ENCODE measurements at regions not wholly inside any gene's neighbourhood (a gene's known extent, or its start where the extent isn't known, plus 50 kb on each side); places are given as distances from the start of the nearest gene placed in this dataset.

DNA sequence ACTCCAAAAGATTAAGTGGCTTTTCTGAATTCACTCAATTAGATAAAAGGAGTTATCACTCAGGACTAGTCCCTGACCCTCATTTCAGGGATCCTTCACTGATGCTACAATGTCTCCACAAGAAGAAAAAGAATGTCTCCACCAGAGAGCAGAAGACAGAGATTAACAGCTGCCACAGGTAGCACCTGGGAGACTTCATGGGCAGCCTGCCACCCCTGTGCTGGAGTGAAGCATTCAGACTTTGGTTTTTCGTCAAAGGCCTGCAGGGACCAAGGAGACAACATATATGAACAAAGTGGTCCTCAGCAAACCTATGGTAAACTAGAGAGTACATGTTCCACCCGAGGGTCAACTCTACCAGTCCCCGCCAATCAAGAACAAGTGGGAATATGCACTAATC lies 197.0 kb upstream of the ACVR2A start:
- no peak for DNase-seq

DNA sequence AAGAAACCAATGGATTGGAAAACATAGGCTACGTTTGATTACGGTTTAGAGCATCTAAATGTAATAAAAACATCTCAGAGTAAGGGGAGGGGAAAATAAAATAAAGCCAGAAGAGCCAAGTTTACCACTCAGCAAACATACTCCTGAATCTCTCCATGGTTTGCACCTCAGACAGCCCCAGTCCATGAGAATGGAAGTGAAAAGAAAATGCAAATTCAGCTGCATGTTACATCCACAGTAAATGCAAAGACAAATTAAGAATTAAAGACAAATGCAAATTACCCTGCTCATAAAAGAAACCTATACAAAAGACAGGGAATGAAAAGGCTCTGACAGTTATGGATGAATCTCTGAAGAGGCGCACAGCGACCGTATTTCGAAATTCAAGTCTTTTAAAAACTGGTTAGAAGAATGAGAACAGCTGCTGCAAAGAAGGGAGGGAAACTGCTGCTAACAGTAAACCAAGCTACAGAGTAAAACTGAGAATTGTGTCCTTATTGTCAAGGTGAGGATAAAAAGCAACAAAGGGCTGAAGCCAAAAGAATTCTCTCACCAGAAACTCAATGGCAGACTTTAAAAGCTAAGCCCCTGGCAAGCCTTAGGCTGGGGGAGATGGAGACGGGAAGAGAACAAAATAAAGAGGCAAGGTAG lies 197.9 kb upstream of the ACVR2A start:
- DNase-seq: no peak

DNA sequence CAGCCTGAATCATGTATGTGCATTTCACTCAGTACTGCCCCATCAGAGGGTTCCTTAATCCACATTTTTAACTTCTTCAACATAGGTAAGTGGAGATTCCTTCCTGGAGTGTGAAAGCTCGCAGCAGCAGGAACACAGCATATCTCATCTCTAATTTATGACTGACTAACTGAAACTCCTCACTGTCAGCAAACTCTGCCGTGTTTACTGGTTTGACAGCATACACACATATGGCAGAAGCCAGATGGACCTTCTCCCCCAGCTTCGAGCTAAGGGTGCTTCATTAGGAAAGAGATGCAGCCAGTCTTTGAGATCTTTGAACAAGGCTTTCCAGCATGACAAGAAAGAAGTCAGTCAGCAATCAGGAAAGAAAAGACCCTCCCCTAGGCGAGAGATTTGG lies 200.3 kb upstream of the ACVR2A start:
- DNase-seq: no peak

- DNase-seq: no peak
Observed at GRCh38 chr2:147642765-147643164, 202.1 kb upstream of the ACVR2A start.

DNA sequence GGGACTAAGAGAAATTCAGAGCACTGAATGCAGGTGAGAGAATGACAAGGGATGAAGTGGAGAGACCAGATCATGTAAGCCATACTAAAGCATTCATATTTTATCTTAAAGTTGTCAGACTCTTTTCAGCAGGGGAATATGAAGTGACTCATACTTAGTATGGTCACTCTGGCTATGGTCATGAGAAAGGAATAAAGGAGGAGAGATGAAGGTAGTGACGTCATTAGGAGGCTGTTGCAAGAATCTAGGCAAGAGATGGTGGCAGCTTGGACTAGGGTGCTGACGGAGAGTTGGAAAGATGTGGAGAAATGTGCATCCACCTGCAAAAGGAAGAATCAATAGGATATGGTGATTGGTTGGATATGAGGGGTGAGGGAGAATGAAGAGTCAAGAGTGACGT lies 203.2 kb upstream of the ACVR2A start:
- DNase-seq: no peak

DNA sequence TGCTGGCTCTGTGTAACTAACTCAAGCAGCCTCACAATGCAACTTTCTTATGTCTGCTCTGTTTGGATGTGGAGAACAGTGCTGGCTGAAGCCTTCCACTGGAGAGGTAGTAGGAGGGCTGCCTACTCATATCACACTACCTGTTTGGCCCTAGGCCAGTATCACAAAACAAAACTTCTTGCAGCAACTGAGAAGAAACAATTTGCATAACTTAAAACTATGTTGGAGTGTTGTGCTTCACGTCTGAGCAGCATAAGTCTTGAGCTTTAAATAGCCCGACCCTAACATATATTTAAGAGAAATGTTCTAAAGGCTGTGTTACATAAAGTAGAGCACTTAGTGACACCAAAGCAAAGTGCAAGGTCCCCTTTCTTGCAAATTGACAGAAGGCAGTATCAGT lies 204.9 kb upstream of the ACVR2A start:
- DNase-seq: no peak

GRCh38 chr2:147639386-147639785 lies 205.4 kb upstream of the ACVR2A start:
- no peak for DNase-seq

GRCh38 chr2:147636886-147637285 lies 207.9 kb upstream of the ACVR2A start:
- DNase-seq: no peak

GRCh38 chr2:147636238-147636882 lies 208.5 kb upstream of the ACVR2A start:
- no peak for DNase-seq

GRCh38 chr2:147634826-147635225 lies 210.0 kb upstream of the ACVR2A start:
- DNase-seq: no peak

DNA sequence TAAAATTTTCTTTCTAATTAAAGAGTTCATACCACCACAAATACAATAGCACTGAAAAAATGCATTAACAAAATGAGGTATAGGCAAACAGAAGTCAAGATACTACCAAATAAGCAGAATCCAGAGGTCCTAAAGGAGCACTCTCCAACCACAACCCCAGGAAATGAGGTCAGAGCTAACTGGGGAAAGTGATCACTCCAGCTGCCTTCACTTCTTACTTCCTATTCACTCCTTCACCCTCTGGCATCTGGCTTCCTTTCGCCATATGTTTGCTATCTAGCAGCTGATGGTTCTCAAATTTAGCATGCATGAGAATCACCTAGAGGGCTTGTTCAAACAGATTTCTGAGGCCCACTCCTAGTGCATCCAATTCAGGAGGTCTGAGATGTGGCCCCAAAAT lies 212.6 kb upstream of the ACVR2A start:
- DNase-seq: no peak

DNA sequence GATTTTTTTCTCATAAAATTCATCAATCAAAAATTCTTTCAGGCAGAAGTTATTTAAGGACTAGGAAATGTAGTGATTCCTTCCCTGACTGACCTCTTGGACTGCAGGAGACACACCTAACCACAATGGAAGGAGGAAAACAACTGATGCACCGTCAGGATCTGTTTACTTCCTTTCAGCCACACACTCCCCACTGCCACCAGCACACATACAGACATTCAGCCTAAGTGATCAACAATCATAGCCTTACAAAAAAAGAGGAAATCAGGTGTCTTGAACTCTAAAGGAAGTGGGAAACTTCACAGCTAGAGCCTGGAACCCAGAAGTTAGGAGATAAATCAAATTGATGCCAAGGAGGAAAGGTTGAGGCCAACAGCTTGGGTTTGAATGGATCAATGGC lies 213.5 kb upstream of the ACVR2A start:
- DNase-seq: no peak

- no peak for DNase-seq
Observed at GRCh38 chr2:147630585-147630984, 214.2 kb upstream of the ACVR2A start.

DNA sequence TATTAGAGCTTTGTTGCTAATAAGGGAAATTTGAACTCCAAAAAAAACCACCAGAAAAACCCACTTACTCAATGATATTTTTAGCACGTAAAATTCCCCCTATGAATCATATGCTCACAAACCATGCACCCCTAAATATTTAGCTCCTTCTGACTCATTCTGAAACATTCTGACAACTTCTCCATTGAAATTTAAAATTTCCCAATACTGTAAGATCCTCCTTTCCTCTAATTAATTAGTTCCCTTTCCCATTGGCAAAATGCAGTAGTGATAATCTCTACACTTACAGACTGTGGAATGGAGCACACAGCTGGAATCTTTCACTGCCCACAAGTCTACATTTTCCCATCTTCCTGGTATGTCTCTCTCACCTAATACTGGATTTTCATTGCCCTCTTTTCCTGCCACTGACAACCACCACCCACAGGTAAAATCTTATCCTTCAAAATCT lies 215.8 kb upstream of the ACVR2A start:
- DNase-seq: no peak

DNA sequence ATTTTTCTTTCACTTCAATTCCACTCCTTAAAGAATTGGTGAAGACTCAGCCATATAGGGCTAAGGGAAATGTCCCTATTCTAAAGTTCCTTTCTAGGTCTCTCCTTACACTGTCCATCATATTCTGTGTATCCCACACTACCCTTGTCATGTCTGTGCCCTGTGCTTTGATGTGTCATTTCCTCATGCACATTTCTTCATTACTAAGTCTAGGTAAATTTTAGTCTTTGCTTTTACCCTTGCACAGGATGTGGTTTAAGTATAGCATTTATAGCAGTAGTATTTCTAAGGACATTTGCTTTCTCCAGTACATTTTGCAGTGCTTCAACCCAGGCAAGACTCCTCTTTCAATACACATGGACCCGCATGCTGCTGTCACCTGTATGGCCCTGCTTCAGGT lies 221.5 kb upstream of the ACVR2A start:
- DNase-seq: peak; percentile 16

DNA sequence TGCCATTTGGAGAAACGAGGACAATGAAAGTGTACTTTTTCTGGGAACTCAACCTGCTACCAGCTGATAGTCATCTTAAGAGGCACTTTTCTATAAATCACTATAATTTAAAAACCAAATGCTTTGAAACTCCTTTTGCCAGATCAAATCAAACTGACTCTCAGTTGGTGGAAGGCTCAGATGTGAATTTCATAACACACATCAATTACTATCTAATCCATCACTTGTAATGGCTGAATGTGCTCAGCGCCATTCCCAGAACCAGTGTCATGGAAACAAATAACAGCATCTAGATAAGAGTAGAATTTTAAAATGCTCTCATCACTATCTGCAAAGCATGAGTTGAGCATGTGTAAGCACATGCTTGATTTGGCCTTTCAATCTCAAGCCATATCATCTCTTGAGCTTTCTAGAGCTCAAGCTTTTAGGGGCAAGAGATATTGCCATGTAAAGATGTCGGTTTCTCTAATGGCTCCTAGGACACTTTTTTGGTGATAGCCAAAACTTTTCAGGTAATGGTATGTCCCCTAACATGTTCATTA lies 223.1 kb upstream of the ACVR2A start:
- no peak for DNase-seq

DNA sequence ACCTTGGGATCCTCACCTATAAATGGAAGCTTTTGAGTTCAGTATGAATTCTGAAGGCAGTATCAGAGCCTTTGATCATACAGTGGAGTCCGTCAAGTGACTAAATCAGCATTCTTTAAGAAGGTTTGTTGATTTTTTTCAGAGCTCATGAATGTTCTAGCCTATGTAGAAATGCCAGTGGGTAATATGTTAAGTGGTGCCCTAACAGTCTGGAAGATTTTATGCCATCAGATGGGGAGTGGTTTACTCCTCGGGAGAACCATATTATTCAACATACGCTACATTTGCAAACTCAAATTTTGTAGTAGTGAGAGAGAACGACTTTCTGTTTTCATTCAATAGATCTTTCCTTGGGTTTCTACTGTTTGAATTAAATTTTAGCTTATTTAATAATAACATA lies 225.0 kb upstream of the ACVR2A start:
- no peak for DNase-seq

GRCh38 chr2:147615726-147616125 lies 229.1 kb upstream of the ACVR2A start:
- no peak for DNase-seq

DNA sequence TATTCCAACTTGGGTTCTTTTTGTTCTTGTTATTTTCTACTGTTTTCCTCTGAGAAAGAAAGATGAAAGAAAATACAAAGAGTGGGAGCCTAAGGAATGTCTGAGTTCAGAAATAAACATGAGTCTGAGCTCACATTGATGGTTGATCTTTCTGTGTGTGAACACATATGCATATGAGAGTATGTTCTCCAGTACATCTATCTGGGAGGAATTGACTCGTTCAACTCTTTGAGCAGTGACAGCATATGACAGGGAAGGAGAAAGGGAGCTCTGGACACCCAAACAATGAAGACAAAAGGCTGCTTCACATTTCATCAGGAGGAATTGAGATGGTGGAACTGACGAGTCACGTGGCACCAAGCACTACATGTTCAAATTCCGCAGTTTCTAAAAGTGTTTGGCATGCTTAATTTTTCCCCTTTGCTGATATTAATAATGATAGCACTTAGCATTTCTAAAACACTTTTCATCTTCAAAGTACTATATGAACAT lies 229.8 kb upstream of the ACVR2A start:
- DNase-seq: no peak

DNA sequence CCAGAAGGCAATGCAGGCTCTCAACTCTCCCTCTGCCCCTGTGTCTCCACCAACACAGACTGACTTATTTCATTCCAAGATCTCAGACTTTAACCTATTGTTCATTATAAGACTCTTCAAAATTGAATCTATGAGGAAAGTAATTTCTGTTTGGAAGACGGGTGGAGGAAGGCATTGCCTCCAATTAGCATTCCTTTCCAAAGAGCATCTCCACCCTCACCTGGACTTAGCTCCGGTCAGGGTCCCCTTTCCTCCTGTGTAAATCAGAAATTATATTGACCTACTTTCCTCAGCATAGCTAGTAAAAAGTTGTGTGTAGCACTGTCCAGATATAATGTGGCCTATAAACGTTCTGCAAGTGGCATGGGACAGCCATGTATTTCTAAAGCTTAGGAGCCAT lies 230.4 kb upstream of the ACVR2A start:
- DNase-seq: no peak

GRCh38 chr2:147610496-147611040 lies 234.3 kb upstream of the ACVR2A start:
- DNase-seq: no peak

DNA sequence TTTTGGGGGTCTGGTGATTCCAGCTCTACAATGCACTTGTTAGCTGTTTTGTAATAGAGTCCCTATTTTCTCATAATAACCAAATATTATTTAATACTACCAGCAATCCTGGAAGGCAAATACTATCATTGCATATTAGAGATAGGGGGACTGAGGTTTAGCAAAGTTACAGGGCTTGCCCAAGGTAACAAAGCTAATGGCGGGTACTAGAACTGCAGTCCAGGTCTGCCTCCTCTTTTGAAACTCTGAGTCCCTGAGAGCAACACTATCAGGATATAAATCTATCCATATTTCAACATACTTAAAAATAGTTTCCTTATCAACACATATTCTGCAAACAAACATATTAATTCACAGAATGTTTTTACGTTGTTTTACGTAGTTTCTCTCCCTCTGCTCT lies 235.5 kb upstream of the ACVR2A start:
- DNase-seq: no peak

DNA sequence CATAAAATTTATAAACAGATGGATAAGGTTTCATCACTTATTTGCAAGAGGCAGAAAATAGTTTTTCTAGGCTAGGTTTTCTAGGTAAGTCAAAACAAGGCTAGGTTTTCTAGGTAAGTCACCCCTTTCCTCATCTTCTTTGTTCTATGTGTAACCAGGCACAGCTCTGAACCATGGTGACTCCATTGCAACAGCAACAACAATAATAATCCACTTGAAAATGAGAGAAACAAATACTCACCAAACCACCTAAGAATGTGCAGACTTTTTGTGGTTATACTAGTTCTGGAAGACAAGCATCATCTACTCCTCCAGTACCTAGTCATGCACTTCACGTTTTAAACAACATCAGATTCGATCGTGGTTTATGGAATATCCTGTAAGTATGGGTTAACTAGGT lies 237.4 kb upstream of the ACVR2A start:
- no peak for DNase-seq

GRCh38 chr2:147603876-147604275 lies 241.0 kb upstream of the ACVR2A start:
- no peak for DNase-seq

Measured in activated T-cell treated with anti-CD3 and anti-CD28 coated beads, Interleukin-2, amount 50 U/mL, for 1 hour (primary cell).